ENCODE measurements at regions not wholly inside any gene's neighbourhood (a gene's known extent, or its start where the extent isn't known, plus 50 kb on each side); places are given as distances from the start of the nearest gene placed in this dataset.

GRCh38 chr17:79196913-79197312 lies 122.3 kb downstream of the ENGASE start:
- H3K4me3 ChIP-seq (ENCODE audit: control insufficient read depth in 2 of 3, extremely low read depth in 1 of 3, insufficient read depth in 2 of 3, low read depth in 1 of 3, low read length in 3 of 3): no peak overlapping the region
- TF ChIP-seq EZH2 (IDR thresholded peaks at IDR 0.05; ENCODE audit: low read length): no peak
- no peak for TF ChIP-seq CTCF (optimal IDR thresholded peaks at IDR 0.05 in 1 of 3, IDR thresholded peaks at IDR 0.05 in 1 of 3, conservative IDR thresholded peaks at IDR 0.05 in 1 of 3; ENCODE audit: extremely low read depth in 1 of 3, insufficient read depth in 2 of 3, low read length in 3 of 3)
- dilution Hi-C loops (cut with MboI; ENCODE audit: extremely low pct_ligation_motif_present, low sequenced_read_pairs): no loop called here
- no peak overlapping the region for H3K27ac ChIP-seq (ENCODE audit: control insufficient read depth, insufficient read depth, low read length)
- no peak overlapping the region for H2AFZ ChIP-seq (ENCODE audit: control insufficient read depth, low read length)
- no peaks in the 10 kb centered on the region for H3K79me2 ChIP-seq (ENCODE audit: control insufficient read depth, insufficient read depth, low read length)
- no peak for DNase-seq (ENCODE audit: low read depth, low spot score)
- no peak for FAIRE-seq
- H4K20me1 ChIP-seq (ENCODE audit: control insufficient read depth, extremely low read depth, insufficient read depth, low read length): peaks cover 3% of the 10 kb centered on the region
- H3K36me3 ChIP-seq (ENCODE audit: control insufficient read depth in 2 of 2, extremely low read depth in 1 of 2, insufficient read depth in 2 of 2, low read length in 2 of 2): no peaks in the 10 kb centered on the region
- no peaks in the 10 kb centered on the region for H3K4me1 ChIP-seq (ENCODE audit: control insufficient read depth, extremely low read depth, insufficient read depth, low read length)
- H3K9ac ChIP-seq (ENCODE audit: control insufficient read depth, extremely low read depth, insufficient read depth, low read length): no peak overlapping the region
- H3K4me2 ChIP-seq (ENCODE audit: control insufficient read depth, extremely low read depth, insufficient read depth, low read depth, low read length): no peak overlapping the region
- peaks cover 21% of the 10 kb centered on the region for H3K27me3 ChIP-seq (ENCODE audit: control insufficient read depth, extremely low read depth, insufficient read depth, low read length)
- H3K9me1 ChIP-seq (ENCODE audit: control insufficient read depth, extremely low read depth, insufficient read depth, low read length): no peaks in the 10 kb centered on the region
- no peaks in the 10 kb centered on the region for H3K9me3 ChIP-seq (ENCODE audit: control insufficient read depth, low read depth, low read length)

GRCh38 chr17:79192503-79193351 lies 118.1 kb downstream of the ENGASE start:
- no peak for FAIRE-seq

More at GRCh38 chr17:79192503-79193351, 118.1 kb downstream of the ENGASE start:
- Histone ChIP-seq H3K9ac (ENCODE audit: control insufficient read depth, extremely low read depth, insufficient read depth, low read length) (no peak overlapping the region), H4K20me1 (ENCODE audit: control insufficient read depth, extremely low read depth, insufficient read depth, low read length) (peaks cover 3% of the 10 kb centered on the region), H3K9me1 (ENCODE audit: control insufficient read depth, extremely low read depth, insufficient read depth, low read length) (no peaks in the 10 kb centered on the region), H3K4me3 (ENCODE audit: control insufficient read depth in 2 of 3, extremely low read depth in 1 of 3, insufficient read depth in 2 of 3, low read depth in 1 of 3, low read length in 3 of 3) (no peak overlapping the region), H2AFZ (ENCODE audit: control insufficient read depth, low read length) (no peak overlapping the region), H3K9me3 (ENCODE audit: control insufficient read depth, low read depth, low read length) (no peaks in the 10 kb centered on the region), H3K79me2 (ENCODE audit: control insufficient read depth, insufficient read depth, low read length) (no peaks in the 10 kb centered on the region), H3K4me1 (ENCODE audit: control insufficient read depth, extremely low read depth, insufficient read depth, low read length) (no peaks in the 10 kb centered on the region), H3K4me2 (ENCODE audit: control insufficient read depth, extremely low read depth, insufficient read depth, low read depth, low read length) (no peak overlapping the region), H3K27ac (ENCODE audit: control insufficient read depth, insufficient read depth, low read length) (no peak overlapping the region), H3K27me3 (ENCODE audit: control insufficient read depth, extremely low read depth, insufficient read depth, low read length) (peaks cover 27% of the 10 kb centered on the region), H3K36me3 (ENCODE audit: control insufficient read depth in 2 of 2, extremely low read depth in 1 of 2, insufficient read depth in 2 of 2, low read length in 2 of 2) (no peaks in the 10 kb centered on the region)
- no peak for DNase-seq (ENCODE audit: low read depth, low spot score)
- dilution Hi-C loops (cut with MboI; ENCODE audit: extremely low pct_ligation_motif_present, low sequenced_read_pairs): no loop called here
- no peak for TF ChIP-seq EZH2 (IDR thresholded peaks at IDR 0.05; ENCODE audit: low read length)
- TF ChIP-seq CTCF (optimal IDR thresholded peaks at IDR 0.05 in 1 of 3, IDR thresholded peaks at IDR 0.05 in 1 of 3, conservative IDR thresholded peaks at IDR 0.05 in 1 of 3; ENCODE audit: extremely low read depth in 1 of 3, insufficient read depth in 2 of 3, low read length in 3 of 3): no peak

Measured in keratinocyte (primary cell).